Chondrocyte (in vitro differentiated cells): ENCODE measurements at regions not wholly inside any gene's neighbourhood (a gene's known extent, or its start where the extent isn't known, plus 50 kb on each side); places are given as distances from the start of the nearest gene placed in this dataset.

ENCODE experiments used
- DNase-seq: peaks from one replicate; pipeline ENCODE4 v3.0.0; 2021; ENCODE audit warnings: mixed read lengths, low spot score
- H3K27ac Mint-ChIP-seq: one replicate; pipeline ENCODE4 v1.8.0; 2021; ENCODE audit warnings: mild to moderate bottlenecking, moderate library complexity, mixed read lengths; ENCODE audit not compliant: unreplicated experiment
- H3K27me3 Mint-ChIP-seq: 2 replicates; pipeline ENCODE4 v1.8.0; 2021; ENCODE audit warnings: low read depth, mixed read lengths
- H3K36me3 Mint-ChIP-seq: 2 replicates; pipeline ENCODE4 v1.8.0; 2021; ENCODE audit warnings: low read depth, mixed read lengths
- H3K4me1 Mint-ChIP-seq: 2 replicates; pipeline ENCODE4 v1.8.0; 2021; ENCODE audit warnings: low read depth, mild to moderate bottlenecking, mixed read lengths
- H3K4me3 Mint-ChIP-seq: one replicate; pipeline ENCODE4 v1.8.0; 2021; ENCODE audit warnings: mild to moderate bottlenecking, moderate library complexity, mixed read lengths; ENCODE audit not compliant: unreplicated experiment
- H3K9me3 Mint-ChIP-seq: 2 replicates; pipeline ENCODE4 v1.8.0; 2021; ENCODE audit warnings: low read depth, mixed read lengths
- CTCF ChIP-seq: fragments of 200-600 bp; sonication (generic); IDR thresholded peaks from 2 replicates; pipeline ENCODE4 v1.5.0; 2021; ENCODE audit warnings: antibody characterized with exemption, mild to moderate bottlenecking, moderate library complexity

- Mint-ChIP-seq H3K27me3 (peaks cover 1% of the 10 kb centered on the region), H3K27ac (no peak overlapping the region), H3K4me1 (no peaks in the 10 kb centered on the region), H3K36me3 (no peaks in the 10 kb centered on the region), H3K4me3 (no peak overlapping the region), H3K9me3 (peaks cover 13% of the 10 kb centered on the region)
- DNase-seq: no peak
- no peak for TF ChIP-seq CTCF
These were observed 496.4 kb upstream of the TOM1L1 start for GRCh38 chr17:54404259-54404658.

- Mint-ChIP-seq H3K4me1 (no peaks in the 10 kb centered on the region), H3K27ac (no peak overlapping the region), H3K9me3 (peaks cover 15% of the 10 kb centered on the region), H3K27me3 (peaks cover 1% of the 10 kb centered on the region), H3K36me3 (no peaks in the 10 kb centered on the region), H3K4me3 (no peak overlapping the region)
- no peak for TF ChIP-seq CTCF
- no peak for DNase-seq
These were observed 494.8 kb upstream of the TOM1L1 start for GRCh38 chr17:54405826-54406225.

DNA sequence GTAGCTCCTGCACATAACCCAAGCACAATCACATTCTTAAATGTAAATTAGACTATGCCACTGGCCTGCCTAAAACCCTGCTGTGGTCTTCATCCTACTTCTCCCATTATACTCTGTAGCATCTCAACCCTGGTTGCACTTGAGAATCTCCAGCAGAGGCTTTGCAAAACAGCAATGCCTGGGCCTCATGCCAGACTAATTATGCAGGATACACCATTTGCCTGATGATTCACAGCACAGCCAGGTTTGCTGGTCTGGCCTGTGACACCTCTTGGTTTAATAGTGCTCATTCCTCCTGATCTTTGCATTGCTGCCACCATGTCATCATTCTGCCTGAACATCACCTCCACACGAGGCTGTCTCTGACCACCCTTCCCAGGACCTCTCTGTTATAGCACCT, 491.9 kb upstream of the TOM1L1 start:
- Mint-ChIP-seq H3K4me3 (no peak overlapping the region), H3K27ac (no peak overlapping the region), H3K4me1 (no peaks in the 10 kb centered on the region), H3K36me3 (no peaks in the 10 kb centered on the region), H3K27me3 (peaks cover 1% of the 10 kb centered on the region), H3K9me3 (peaks cover 15% of the 10 kb centered on the region)
- TF ChIP-seq CTCF: no peak
- DNase-seq: no peak

- Mint-ChIP-seq H3K9me3 (peaks cover 55% of the 10 kb centered on the region), H3K27ac (no peak overlapping the region)
These were observed 482.2 kb upstream of the TOM1L1 start for GRCh38 chr17:54418467-54418866.

DNA sequence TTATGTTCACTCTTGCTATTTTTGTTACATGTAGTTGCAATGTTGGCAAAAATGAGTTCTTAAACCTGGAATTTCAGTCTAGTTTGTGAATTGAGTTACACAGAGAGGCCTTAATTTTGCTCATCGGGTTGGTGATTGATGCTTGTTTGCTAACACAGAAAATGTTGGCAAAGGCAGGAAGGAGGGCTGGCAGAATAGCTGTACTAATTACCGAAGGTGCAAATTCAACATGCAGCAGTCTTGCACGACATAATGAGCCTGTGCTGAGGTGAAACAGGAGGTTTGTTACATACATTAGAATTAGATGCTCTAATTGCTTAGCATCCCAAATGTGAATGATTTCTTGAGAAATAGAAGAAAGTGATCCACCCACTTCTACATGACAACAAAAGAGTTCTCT, 475.0 kb upstream of the TOM1L1 start:
- TF ChIP-seq CTCF: no peak
- Mint-ChIP-seq H3K36me3 (no peaks in the 10 kb centered on the region), H3K27ac (no peak overlapping the region), H3K27me3 (no peaks in the 10 kb centered on the region), H3K9me3 (peaks cover 23% of the 10 kb centered on the region), H3K4me1 (no peaks in the 10 kb centered on the region), H3K4me3 (no peak overlapping the region)
- DNase-seq: no peak

More at GRCh38 chr17:54418467-54418866, 482.2 kb upstream of the TOM1L1 start:
- DNase-seq: no peak
- Mint-ChIP-seq H3K4me1 (no peaks in the 10 kb centered on the region), H3K36me3 (no peaks in the 10 kb centered on the region), H3K27me3 (no peaks in the 10 kb centered on the region), H3K4me3 (no peak overlapping the region)
- no peak for TF ChIP-seq CTCF
